ENCODE measurements at regions not wholly inside any gene's neighbourhood (a gene's known extent, or its start where the extent isn't known, plus 50 kb on each side); places are given as distances from the start of the nearest gene placed in this dataset.

DNA sequence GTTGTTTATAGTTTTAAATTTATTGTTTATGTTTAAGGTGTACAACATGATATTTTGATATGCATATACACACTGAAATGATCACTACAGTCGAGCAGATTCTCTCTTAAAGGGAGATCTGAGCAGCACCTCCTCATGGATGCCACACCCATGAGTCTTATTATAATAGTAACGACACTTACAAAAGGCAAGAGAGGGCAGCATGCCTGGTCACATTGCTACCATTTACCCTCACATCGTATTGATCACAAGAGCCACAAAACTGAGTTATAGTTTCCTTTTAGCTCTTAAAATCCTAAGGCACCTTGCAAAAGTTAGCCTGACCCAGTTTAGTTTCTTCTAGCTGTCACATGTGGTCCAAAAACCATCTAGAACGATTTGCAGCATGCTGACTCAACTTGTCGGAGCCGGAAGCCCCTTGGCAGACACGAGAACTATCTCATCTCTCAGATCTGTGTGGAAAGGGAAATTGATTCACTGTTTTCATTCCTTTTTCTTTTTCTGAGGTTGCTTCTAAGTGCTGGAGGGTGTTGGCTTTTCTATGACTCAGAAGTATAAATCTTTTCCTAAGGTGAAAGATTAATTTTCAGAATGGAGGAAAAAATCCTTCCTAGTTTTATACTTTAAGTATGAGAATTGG, 85.3 kb downstream of the CDC42EP3 start:
- peak overlapping the region in 1 of 2 donors; percentile 2 for H3K4me3 ChIP-seq (ENCODE audit: low read depth in 1 of 2, low read length in 2 of 2)
- H3K4me1 ChIP-seq (ENCODE audit: insufficient read depth, low read length), result peaks cover 54% of the 10 kb centered on the region
- no peak overlapping the region for H3K9ac ChIP-seq (ENCODE audit: low read length)
- no peaks in the 10 kb centered on the region for H3K36me3 ChIP-seq (ENCODE audit: insufficient read depth, low read length)
- no peaks in the 10 kb centered on the region for H3K27me3 ChIP-seq (ENCODE audit: control insufficient read depth in 1 of 2, insufficient read depth in 2 of 2, low read length in 2 of 2)
- H3K9me3 ChIP-seq (ENCODE audit: low read length), result no peaks in the 10 kb centered on the region
- no peak overlapping the region for H3K27ac ChIP-seq (ENCODE audit: low read depth, low read length)

DNA sequence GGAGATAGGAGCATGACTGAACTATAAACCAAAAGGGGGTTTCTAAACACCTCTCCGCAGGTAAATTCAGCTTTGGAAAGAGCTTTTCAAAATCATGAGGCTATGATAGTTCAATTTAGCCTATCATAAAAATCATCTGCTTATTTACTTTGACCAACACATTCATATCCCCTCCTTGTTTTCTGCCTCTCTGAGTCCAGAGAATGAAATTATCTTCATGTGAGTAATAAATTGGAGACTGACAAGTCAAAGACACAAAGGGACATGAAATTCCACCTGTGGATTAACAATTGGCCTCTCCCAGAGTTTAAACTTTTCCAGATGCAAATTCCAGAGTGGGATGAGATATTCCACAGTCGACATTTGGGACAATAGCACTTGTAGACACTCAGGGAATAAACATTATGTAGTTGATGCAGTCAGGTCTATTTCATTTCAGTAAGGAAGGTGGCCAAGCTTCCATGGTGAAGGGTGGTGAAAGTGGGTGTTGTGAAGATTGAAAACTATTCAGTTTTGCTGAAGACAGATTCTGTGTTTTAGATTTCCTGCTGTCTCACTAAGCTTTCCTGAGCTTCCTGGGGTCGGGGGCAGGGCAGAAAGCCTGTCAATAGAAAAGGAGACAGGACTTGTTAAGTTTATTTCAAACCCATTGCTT, 84.7 kb downstream of the CDC42EP3 start:
- no peak overlapping the region for H3K9ac ChIP-seq (ENCODE audit: low read length)
- no peak overlapping the region for H3K27ac ChIP-seq (ENCODE audit: low read depth, low read length)
- H3K4me1 ChIP-seq (ENCODE audit: insufficient read depth, low read length), result peaks cover 54% of the 10 kb centered on the region
- H3K4me3 ChIP-seq (ENCODE audit: low read depth in 1 of 2, low read length in 2 of 2), result no peak overlapping the region
- no peaks in the 10 kb centered on the region for H3K27me3 ChIP-seq (ENCODE audit: control insufficient read depth in 1 of 2, insufficient read depth in 2 of 2, low read length in 2 of 2)
- H3K9me3 ChIP-seq (ENCODE audit: low read length), result no peaks in the 10 kb centered on the region
- no peaks in the 10 kb centered on the region for H3K36me3 ChIP-seq (ENCODE audit: insufficient read depth, low read length)

- no peak overlapping the region for H3K27ac ChIP-seq (ENCODE audit: low read depth, low read length)
- H3K27me3 ChIP-seq (ENCODE audit: control insufficient read depth in 1 of 2, insufficient read depth in 2 of 2, low read length in 2 of 2), result no peaks in the 10 kb centered on the region
- H3K36me3 ChIP-seq (ENCODE audit: insufficient read depth, low read length), result no peaks in the 10 kb centered on the region
- no peak overlapping the region for H3K4me3 ChIP-seq (ENCODE audit: low read depth in 1 of 2, low read length in 2 of 2)
- no peaks in the 10 kb centered on the region for H3K9me3 ChIP-seq (ENCODE audit: low read length)
- H3K4me1 ChIP-seq (ENCODE audit: insufficient read depth, low read length), result peaks cover 51% of the 10 kb centered on the region
- H3K9ac ChIP-seq (ENCODE audit: low read length), result no peak overlapping the region
Measured at GRCh38 chr2:37587817-37588216, 83.6 kb downstream of the CDC42EP3 start.

GRCh38 chr2:37588316-37588777, 83.1 kb downstream of the CDC42EP3 start:
- H3K4me3 ChIP-seq (ENCODE audit: low read depth in 1 of 2, low read length in 2 of 2), result no peak overlapping the region
- no peak overlapping the region for H3K27ac ChIP-seq (ENCODE audit: low read depth, low read length)
- no peaks in the 10 kb centered on the region for H3K27me3 ChIP-seq (ENCODE audit: control insufficient read depth in 1 of 2, insufficient read depth in 2 of 2, low read length in 2 of 2)
- H3K9ac ChIP-seq (ENCODE audit: low read length), result no peak overlapping the region
- H3K36me3 ChIP-seq (ENCODE audit: insufficient read depth, low read length), result no peaks in the 10 kb centered on the region
- H3K9me3 ChIP-seq (ENCODE audit: low read length), result no peaks in the 10 kb centered on the region
- peaks cover 46% of the 10 kb centered on the region for H3K4me1 ChIP-seq (ENCODE audit: insufficient read depth, low read length)

- H3K4me3 ChIP-seq (ENCODE audit: low read depth in 1 of 2, low read length in 2 of 2), result no peak overlapping the region
- H3K36me3 ChIP-seq (ENCODE audit: insufficient read depth, low read length), result no peaks in the 10 kb centered on the region
- no peak overlapping the region for H3K9ac ChIP-seq (ENCODE audit: low read length)
- no peak overlapping the region for H3K27ac ChIP-seq (ENCODE audit: low read depth, low read length)
- no peaks in the 10 kb centered on the region for H3K9me3 ChIP-seq (ENCODE audit: low read length)
- peaks cover 36% of the 10 kb centered on the region for H3K4me1 ChIP-seq (ENCODE audit: insufficient read depth, low read length)
- H3K27me3 ChIP-seq (ENCODE audit: control insufficient read depth in 1 of 2, insufficient read depth in 2 of 2, low read length in 2 of 2), result no peaks in the 10 kb centered on the region
Measured at GRCh38 chr2:37589298-37589697, 82.1 kb downstream of the CDC42EP3 start.

GRCh38 chr2:37590119-37590571, 81.3 kb downstream of the CDC42EP3 start:
- Histone ChIP-seq H3K27ac (ENCODE audit: low read depth, low read length) (no peak overlapping the region), H3K9me3 (ENCODE audit: low read length) (no peaks in the 10 kb centered on the region), H3K9ac (ENCODE audit: low read length) (no peak overlapping the region), H3K4me3 (ENCODE audit: low read depth in 1 of 2, low read length in 2 of 2) (no peak overlapping the region), H3K4me1 (ENCODE audit: insufficient read depth, low read length) (peaks cover 28% of the 10 kb centered on the region), H3K27me3 (ENCODE audit: control insufficient read depth in 1 of 2, insufficient read depth in 2 of 2, low read length in 2 of 2) (no peaks in the 10 kb centered on the region), H3K36me3 (ENCODE audit: insufficient read depth, low read length) (no peaks in the 10 kb centered on the region)
